OCI-LY3 (cell line): ENCODE measurements at regions not wholly inside any gene's neighbourhood (a gene's known extent, or its start where the extent isn't known, plus 50 kb on each side); places are given as distances from the start of the nearest gene placed in this dataset.

Experiments
- H2AFZ ChIP-seq: fragments of 200-600, 300-600 bp; shearing (Covaris generic); 2 replicates; pipeline ENCODE4 v1.6.0; 2014; ENCODE audit warnings: antibody characterized with exemption, low read depth, low read length
- H3K27ac ChIP-seq: fragments of 200-600, 300-600 bp; sonication (generic); 2 replicates; pipeline ENCODE4 v1.5.1; 2014; ENCODE audit warnings: mild to moderate bottlenecking, low read length, moderate library complexity, mixed read lengths
- H3K27me3 ChIP-seq: fragments of 200-600, 300-600 bp; sonication (generic); 2 replicates; pipeline ENCODE4 v1.6.1; 2014; ENCODE audit warnings: low read depth, low read length, mixed read lengths
- H3K36me3 ChIP-seq: fragments of 200-600, 300-600 bp; sonication (generic); replicated peaks from 2 replicates; pipeline ENCODE3; 2014; ENCODE audit warnings: low read depth, low read length, mixed read lengths
- H3K4me1 ChIP-seq: fragments of 300-600, 200-600 bp; sonication (generic); 2 replicates; pipeline ENCODE4 v1.6.1; 2014; ENCODE audit warnings: low read length, mixed read lengths
- H3K4me2 ChIP-seq: fragments of 200-600, 300-600 bp; sonication (generic); 2 replicates; pipeline ENCODE4 v1.6.1; 2014; ENCODE audit warnings: low read length, mixed read lengths
- H3K4me3 ChIP-seq: fragments of 300-600, 200-600 bp; sonication (generic); 2 replicates; pipeline ENCODE4 v1.5.1; 2014; ENCODE audit warnings: antibody characterized with exemption, mild to moderate bottlenecking, low read length, moderate library complexity
- H3K79me2 ChIP-seq: fragments of 300-600, 200-600 bp; shearing (Covaris generic); 2 replicates; pipeline ENCODE4 v1.6.1; 2014; ENCODE audit warnings: mild to moderate bottlenecking, low read length, mixed read lengths
- H3K9ac ChIP-seq: fragments of 300-600, 200-600 bp; shearing (Covaris generic); 2 replicates; pipeline ENCODE4 v1.6.0; 2014; ENCODE audit warnings: mild to moderate bottlenecking, low read length, moderate library complexity
- H3K9me3 ChIP-seq: fragments of 200-600, 300-600 bp; shearing (Covaris generic); 2 replicates; pipeline ENCODE4 v1.6.1; 2014; ENCODE audit warnings: low read length, mixed read lengths; ENCODE audit not compliant: insufficient read depth
- H4K20me1 ChIP-seq: fragments of 200-600, 300-600 bp; sonication (generic); 2 replicates; pipeline ENCODE4 v1.6.1; 2016; ENCODE audit warnings: low read length, mixed read lengths; ENCODE audit not compliant: insufficient read depth
- CTCF ChIP-seq: fragments of 200-600, 300-600 bp; sonication (generic); IDR thresholded peaks from 2 replicates; pipeline ENCODE4 v1.5.1; 2014; ENCODE audit warnings: antibody characterized with exemption, low read length, low read depth
- EZH2phosphoT487 ChIP-seq: fragments of 200-600 bp; shearing (Covaris generic); IDR thresholded peaks from 2 replicates; pipeline ENCODE4 v1.6.1; 2018; ENCODE audit warnings: antibody characterized with exemption, mixed run types, low read depth

GRCh38 chr1:219676012-219676765 is 63.3 kb upstream of the ZC3H11B start:
- H3K36me3 ChIP-seq, result no peaks in the 10 kb centered on the region
- no peaks in the 10 kb centered on the region for H3K4me1 ChIP-seq
- no peaks in the 10 kb centered on the region for H3K79me2 ChIP-seq
- no peaks in the 10 kb centered on the region for H3K9me3 ChIP-seq
- TF ChIP-seq CTCF (no peak), EZH2phosphoT487 (no peak)
- no peak overlapping the region for H3K4me2 ChIP-seq
- H3K27ac ChIP-seq, result no peak overlapping the region
- H3K9ac ChIP-seq, result no peak overlapping the region
- H3K4me3 ChIP-seq, result no peak overlapping the region
- H2AFZ ChIP-seq, result no peak overlapping the region
- 0 out of 2 replicates have a peak, but pooled peaks cover 8% of the 10 kb centered on the region for H3K27me3 ChIP-seq
- H4K20me1 ChIP-seq, result no peaks in the 10 kb centered on the region

- H3K79me2 ChIP-seq, result no peaks in the 10 kb centered on the region
- no peak overlapping the region for H2AFZ ChIP-seq
- H3K36me3 ChIP-seq, result no peaks in the 10 kb centered on the region
- H3K27ac ChIP-seq, result no peak overlapping the region
- peaks cover 14% of the 10 kb centered on the region for H3K27me3 ChIP-seq
- H3K4me2 ChIP-seq, result no peak overlapping the region
- no peak overlapping the region for H3K9ac ChIP-seq
- no peaks in the 10 kb centered on the region for H4K20me1 ChIP-seq
- no peaks in the 10 kb centered on the region for H3K9me3 ChIP-seq
- no peak for TF ChIP-seq EZH2phosphoT487
- TF ChIP-seq CTCF, result no peak
- no peak overlapping the region for H3K4me3 ChIP-seq
- H3K4me1 ChIP-seq, result no peaks in the 10 kb centered on the region
Measured at GRCh38 chr1:219670426-219671149, 57.7 kb upstream of the ZC3H11B start.

GRCh38 chr1:219669556-219669955 is 56.7 kb upstream of the ZC3H11B start:
- Histone ChIP-seq H3K4me2 (no peak overlapping the region), H3K27me3 (peaks cover 14% of the 10 kb centered on the region), H3K9me3 (no peaks in the 10 kb centered on the region), H4K20me1 (no peaks in the 10 kb centered on the region), H3K36me3 (no peaks in the 10 kb centered on the region), H3K27ac (no peak overlapping the region), H3K9ac (no peak overlapping the region), H3K79me2 (no peaks in the 10 kb centered on the region), H3K4me1 (no peaks in the 10 kb centered on the region), H3K4me3 (no peak overlapping the region), H2AFZ (no peak overlapping the region)
- TF ChIP-seq EZH2phosphoT487, result no peak
- no peak for TF ChIP-seq CTCF

GRCh38 chr1:219669042-219669441 is 56.1 kb upstream of the ZC3H11B start:
- no peaks in the 10 kb centered on the region for H3K4me1 ChIP-seq
- H3K27ac ChIP-seq, result no peak overlapping the region
- no peaks in the 10 kb centered on the region for H3K79me2 ChIP-seq
- no peak overlapping the region for H3K9ac ChIP-seq
- H3K9me3 ChIP-seq, result no peaks in the 10 kb centered on the region
- H3K27me3 ChIP-seq, result peaks cover 14% of the 10 kb centered on the region
- no peaks in the 10 kb centered on the region for H4K20me1 ChIP-seq
- TF ChIP-seq CTCF (no peak), EZH2phosphoT487 (no peak)
- no peaks in the 10 kb centered on the region for H3K36me3 ChIP-seq
- H3K4me2 ChIP-seq, result no peak overlapping the region
- no peak overlapping the region for H3K4me3 ChIP-seq
- no peak overlapping the region for H2AFZ ChIP-seq
